CD4-positive, alpha-beta T cell treated with Interleukin-4 for 4 hours (primary cell): ENCODE measurements at regions not wholly inside any gene's neighbourhood (a gene's known extent, or its start where the extent isn't known, plus 50 kb on each side); places are given as distances from the start of the nearest gene placed in this dataset.

Source experiments
- DNase-seq: peaks from one replicate; pipeline ENCODE4 v3.0.0-alpha.2; 2020

- DNase-seq = no peak
Observed at GRCh38 chr11:36803084-36803483, 205.0 kb upstream of the RAG2 start.

- DNase-seq = no peak
Observed at GRCh38 chr11:36792996-36793914, 195.2 kb upstream of the RAG2 start.

- DNase-seq = no peak
Observed at GRCh38 chr11:36791957-36792356, 193.9 kb upstream of the RAG2 start.

GRCh38 chr11:36790526-36790925 is 192.5 kb upstream of the RAG2 start:
- DNase-seq = no peak

GRCh38 chr11:36783808-36784207 is 185.8 kb upstream of the RAG2 start:
- no peak for DNase-seq

GRCh38 chr11:36779791-36780190 is 181.8 kb upstream of the RAG2 start:
- DNase-seq = no peak

GRCh38 chr11:36777311-36777710 is 179.3 kb upstream of the RAG2 start:
- DNase-seq = no peak

- DNase-seq = no peak
Observed at GRCh38 chr11:36775756-36776155, 177.7 kb upstream of the RAG2 start.

GRCh38 chr11:36775130-36775529 is 177.1 kb upstream of the RAG2 start:
- DNase-seq = no peak

GRCh38 chr11:36774603-36775002 is 176.6 kb upstream of the RAG2 start:
- DNase-seq = no peak

GRCh38 chr11:36763187-36763586 is 165.2 kb upstream of the RAG2 start:
- DNase-seq = no peak

GRCh38 chr11:36757075-36757474 is 159.0 kb upstream of the RAG2 start:
- DNase-seq = no peak

- no peak for DNase-seq
Observed at GRCh38 chr11:36753960-36754359, 155.9 kb upstream of the RAG2 start.

GRCh38 chr11:36751996-36752395 is 154.0 kb upstream of the RAG2 start:
- no peak for DNase-seq

GRCh38 chr11:36751335-36751781 is 153.3 kb upstream of the RAG2 start:
- DNase-seq = no peak

GRCh38 chr11:36750349-36750748 is 152.3 kb upstream of the RAG2 start:
- no peak for DNase-seq

- no peak for DNase-seq
Observed at GRCh38 chr11:36748836-36749235, 150.8 kb upstream of the RAG2 start.

- peak; percentile 82 for DNase-seq
Observed at GRCh38 chr11:36746886-36747710, 149.1 kb upstream of the RAG2 start.

GRCh38 chr11:36744375-36745168 is 146.5 kb upstream of the RAG2 start:
- peak; percentile 45 for DNase-seq

GRCh38 chr11:36743039-36743438 is 145.0 kb upstream of the RAG2 start:
- no peak for DNase-seq

GRCh38 chr11:36741515-36741914 is 143.5 kb upstream of the RAG2 start:
- no peak for DNase-seq

- DNase-seq = no peak
Observed at GRCh38 chr11:36738292-36738861, 140.3 kb upstream of the RAG2 start.

GRCh38 chr11:36736103-36736502 is 138.1 kb upstream of the RAG2 start:
- no peak for DNase-seq
